Stimulated activated naive CD4-positive, alpha-beta T cell treated with Interleukin-2 at 50 U/mL for 16 hours (primary cell): ENCODE measurements at regions not wholly inside any gene's neighbourhood (a gene's known extent, or its start where the extent isn't known, plus 50 kb on each side); places are given as distances from the start of the nearest gene placed in this dataset.

ENCODE experiments used
- DNase-seq: peaks from one replicate; lab custom pipeline; 2025; lab: John Stamatoyannopoulos, UW

GRCh38 chr2:12587729-12588522, 128.8 kb upstream of the TRIB2 start:
- no peak for DNase-seq

GRCh38 chr2:12588986-12589385, 127.8 kb upstream of the TRIB2 start:
- no peak for DNase-seq

GRCh38 chr2:12589802-12590320, 126.9 kb upstream of the TRIB2 start:
- no peak for DNase-seq

GRCh38 chr2:12592296-12592695, 124.4 kb upstream of the TRIB2 start:
- no peak for DNase-seq

- DNase-seq = no peak
Observed at GRCh38 chr2:12594590-12594989, 122.1 kb upstream of the TRIB2 start.

- no peak for DNase-seq
Observed at GRCh38 chr2:12596771-12597170, 120.0 kb upstream of the TRIB2 start.

GRCh38 chr2:12597610-12598009, 119.1 kb upstream of the TRIB2 start:
- DNase-seq = no peak

- DNase-seq = no peak
Observed at GRCh38 chr2:12602661-12603060, 114.1 kb upstream of the TRIB2 start.

GRCh38 chr2:12603781-12604295, 112.9 kb upstream of the TRIB2 start:
- DNase-seq = no peak

- DNase-seq = no peak
Observed at GRCh38 chr2:12604341-12604740, 112.4 kb upstream of the TRIB2 start.

GRCh38 chr2:12605366-12605765, 111.4 kb upstream of the TRIB2 start:
- DNase-seq = no peak

- no peak for DNase-seq
Observed at GRCh38 chr2:12605936-12606335, 110.8 kb upstream of the TRIB2 start.

- no peak for DNase-seq
Observed at GRCh38 chr2:12606472-12607000, 110.2 kb upstream of the TRIB2 start.

GRCh38 chr2:12607971-12608370, 108.8 kb upstream of the TRIB2 start:
- no peak for DNase-seq

- no peak for DNase-seq
Observed at GRCh38 chr2:12610314-12610713, 106.4 kb upstream of the TRIB2 start.

GRCh38 chr2:12612168-12612567, 104.6 kb upstream of the TRIB2 start:
- no peak for DNase-seq

GRCh38 chr2:12612671-12613070, 104.1 kb upstream of the TRIB2 start:
- no peak for DNase-seq

GRCh38 chr2:12613137-12613835, 103.5 kb upstream of the TRIB2 start:
- DNase-seq = no peak

GRCh38 chr2:12615509-12615908, 101.2 kb upstream of the TRIB2 start:
- no peak for DNase-seq

GRCh38 chr2:12616456-12617156, 100.1 kb upstream of the TRIB2 start:
- no peak for DNase-seq

GRCh38 chr2:12617366-12617765, 99.4 kb upstream of the TRIB2 start:
- no peak for DNase-seq

GRCh38 chr2:12617853-12618252, 98.9 kb upstream of the TRIB2 start:
- no peak for DNase-seq
